DOHH2 (cell line): ENCODE measurements at regions not wholly inside any gene's neighbourhood (a gene's known extent, or its start where the extent isn't known, plus 50 kb on each side); places are given as distances from the start of the nearest gene placed in this dataset.
"Not testable (repeated sequence)": the region's sequence is repeated elsewhere in the genome, so short reads cannot be mapped to it uniquely, and the experiment has no call there.

Experiments
- H3F3A ChIP-seq: fragments of 200-600 bp; sonication (generic), shearing (Covaris generic); 2 replicates; pipeline ENCODE4 v1.6.0; 2016; ENCODE audit warnings: antibody characterized with exemption, mild to moderate bottlenecking; ENCODE audit not compliant: control insufficient read depth, insufficient read depth
- H3K27ac ChIP-seq: fragments of 200-600 bp; sonication (generic); 2 replicates; pipeline ENCODE4 v1.5.1; 2014; ENCODE audit warnings: low read depth, mild to moderate bottlenecking, low read length, moderate library complexity
- H3K27me3 ChIP-seq: fragments of 200-600 bp; sonication (generic); 2 replicates; pipeline ENCODE4 v1.6.1; 2014; ENCODE audit warnings: mild to moderate bottlenecking, low read length, mixed read lengths; ENCODE audit not compliant: control insufficient read depth
- H3K36me3 ChIP-seq: fragments of 200-600 bp; sonication (generic); 2 replicates; pipeline ENCODE4 v1.6.1; 2014; ENCODE audit warnings: mild to moderate bottlenecking, low read length, moderate library complexity, mixed read lengths; ENCODE audit not compliant: control insufficient read depth
- H3K4me1 ChIP-seq: fragments of 200-600 bp; sonication (generic); 2 replicates; pipeline ENCODE4 v1.6.1; 2014; ENCODE audit warnings: mild to moderate bottlenecking, low read length, mixed read lengths; ENCODE audit not compliant: control insufficient read depth
- H3K4me2 ChIP-seq: fragments of 200-600 bp; sonication (generic); 2 replicates; pipeline ENCODE4 v1.6.0; 2014; ENCODE audit warnings: mild to moderate bottlenecking, low read length, moderate library complexity
- H3K4me3 ChIP-seq: fragments of 200-600 bp; sonication (generic); 2 replicates; pipeline ENCODE4 v1.5.1; 2014; ENCODE audit warnings: mild to moderate bottlenecking, low read length, mixed read lengths
- H3K79me2 ChIP-seq: fragments of 200-600 bp; sonication (generic); 2 replicates; pipeline ENCODE4 v1.6.1; 2014; ENCODE audit warnings: mild to moderate bottlenecking, low read length, mixed read lengths; ENCODE audit not compliant: control insufficient read depth
- H3K9me2 ChIP-seq: fragments of 200-600 bp; sonication (generic); replicated peaks from 2 replicates; pipeline ENCODE4 v1.6.1; 2014; ENCODE audit warnings: mild to moderate bottlenecking, low read length, mixed read lengths; ENCODE audit not compliant: control insufficient read depth
- H3K9me3 ChIP-seq: fragments of 200-600 bp; sonication (generic); 2 replicates; pipeline ENCODE4 v1.6.1; 2014; ENCODE audit warnings: antibody characterized with exemption, low read length, mixed read lengths; ENCODE audit not compliant: control insufficient read depth, insufficient read depth
- H4K20me1 ChIP-seq: fragments of 200-600 bp; sonication (generic); 2 replicates; pipeline ENCODE4 v1.6.0; 2014; ENCODE audit warnings: low read depth, mild to moderate bottlenecking, antibody characterized with exemption, low read length, moderate library complexity; ENCODE audit not compliant: control insufficient read depth, insufficient read depth
- EZH2phosphoT487 ChIP-seq: fragments of 200-600 bp; sonication (generic); IDR thresholded peaks from 2 replicates; pipeline ENCODE4 v1.6.1; 2017; ENCODE audit warnings: borderline replicate concordance, mild to moderate bottlenecking, antibody characterized with exemption, low read length, moderate library complexity, mixed read lengths
- TF ChIP-seq, protein P1 (sequence below): fragments of 200-600 bp; sonication (generic); IDR thresholded peaks from one replicate; pipeline ENCODE4 v1.5.1; 2014; ENCODE audit warnings: antibody characterized with exemption, mild to moderate bottlenecking, low read depth, low read length; ENCODE audit not compliant: poor library complexity, severe bottlenecking

DNA sequence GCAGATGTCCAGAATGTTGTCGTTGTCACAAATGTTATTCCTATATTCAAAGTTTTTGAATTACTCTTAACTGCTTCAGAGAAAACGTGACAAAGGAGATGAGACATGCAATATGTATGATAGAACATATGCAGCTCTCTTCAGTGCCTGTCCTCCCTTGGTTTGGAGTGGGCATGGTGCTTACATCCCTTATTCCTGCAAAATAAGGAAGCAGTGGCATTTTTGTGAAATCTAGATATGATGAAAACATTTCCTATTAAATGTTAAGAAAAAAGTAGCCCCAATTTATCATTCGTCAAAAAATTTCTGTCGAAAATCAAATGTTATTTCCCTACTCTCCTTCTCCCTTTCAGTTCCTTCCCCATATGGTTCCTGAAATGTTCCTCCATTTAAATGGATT lies 457.5 kb upstream of the FANCL start:
- no peaks in the 10 kb centered on the region for H3K79me2 ChIP-seq
- H3K27me3 ChIP-seq: no peaks in the 10 kb centered on the region
- H3K4me3 ChIP-seq: no peak overlapping the region
- no peaks in the 10 kb centered on the region for H3K9me2 ChIP-seq
- H3F3A ChIP-seq: no peaks in the 10 kb centered on the region
- no peaks in the 10 kb centered on the region for H3K36me3 ChIP-seq
- H3K4me2 ChIP-seq: no peak overlapping the region
- TF ChIP-seq EZH2phosphoT487: no peak
- TF ChIP-seq, protein P1, sequence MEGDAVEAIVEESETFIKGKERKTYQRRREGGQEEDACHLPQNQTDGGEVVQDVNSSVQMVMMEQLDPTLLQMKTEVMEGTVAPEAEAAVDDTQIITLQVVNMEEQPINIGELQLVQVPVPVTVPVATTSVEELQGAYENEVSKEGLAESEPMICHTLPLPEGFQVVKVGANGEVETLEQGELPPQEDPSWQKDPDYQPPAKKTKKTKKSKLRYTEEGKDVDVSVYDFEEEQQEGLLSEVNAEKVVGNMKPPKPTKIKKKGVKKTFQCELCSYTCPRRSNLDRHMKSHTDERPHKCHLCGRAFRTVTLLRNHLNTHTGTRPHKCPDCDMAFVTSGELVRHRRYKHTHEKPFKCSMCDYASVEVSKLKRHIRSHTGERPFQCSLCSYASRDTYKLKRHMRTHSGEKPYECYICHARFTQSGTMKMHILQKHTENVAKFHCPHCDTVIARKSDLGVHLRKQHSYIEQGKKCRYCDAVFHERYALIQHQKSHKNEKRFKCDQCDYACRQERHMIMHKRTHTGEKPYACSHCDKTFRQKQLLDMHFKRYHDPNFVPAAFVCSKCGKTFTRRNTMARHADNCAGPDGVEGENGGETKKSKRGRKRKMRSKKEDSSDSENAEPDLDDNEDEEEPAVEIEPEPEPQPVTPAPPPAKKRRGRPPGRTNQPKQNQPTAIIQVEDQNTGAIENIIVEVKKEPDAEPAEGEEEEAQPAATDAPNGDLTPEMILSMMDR: no peak
- H4K20me1 ChIP-seq: no peaks in the 10 kb centered on the region
- no peaks in the 10 kb centered on the region for H3K4me1 ChIP-seq
- H3K9me3 ChIP-seq: no peaks in the 10 kb centered on the region
- H3K27ac ChIP-seq: no peak overlapping the region

GRCh38 chr2:58694114-58694513 lies 453.0 kb upstream of the FANCL start:
- H3K9me3 ChIP-seq, H4K20me1 ChIP-seq, H3F3A ChIP-seq, H3K4me2 ChIP-seq, H3K27me3 ChIP-seq, H3K79me2 ChIP-seq, H3K27ac ChIP-seq, H3K4me3 ChIP-seq, H3K9me2 ChIP-seq, H3K36me3 ChIP-seq, H3K4me1 ChIP-seq: not testable (repeated sequence)

DNA sequence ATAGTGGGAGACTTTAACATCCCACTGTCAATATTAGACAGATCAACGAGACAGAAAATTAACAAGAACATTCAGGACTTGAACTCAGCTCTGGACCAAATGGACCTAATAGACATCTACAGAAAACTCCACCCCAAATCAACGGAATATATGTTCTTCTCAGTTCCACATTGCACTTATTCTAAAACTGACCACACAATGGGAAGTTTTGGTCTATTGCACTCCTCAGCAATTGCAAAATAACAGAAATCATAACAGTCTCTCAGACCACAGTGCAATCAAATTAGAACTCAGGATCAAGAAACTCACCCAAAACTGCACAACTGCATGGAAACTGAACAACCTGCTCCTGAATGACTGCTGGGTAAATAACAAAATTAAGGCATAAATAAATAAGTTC lies 449.9 kb upstream of the FANCL start:
- not testable (repeated sequence) for H4K20me1 ChIP-seq, H3K4me3 ChIP-seq, H3K36me3 ChIP-seq, H3K27ac ChIP-seq, H3K4me2 ChIP-seq, H3K9me2 ChIP-seq, H3F3A ChIP-seq, H3K27me3 ChIP-seq, H3K79me2 ChIP-seq, H3K9me3 ChIP-seq, H3K4me1 ChIP-seq

DNA sequence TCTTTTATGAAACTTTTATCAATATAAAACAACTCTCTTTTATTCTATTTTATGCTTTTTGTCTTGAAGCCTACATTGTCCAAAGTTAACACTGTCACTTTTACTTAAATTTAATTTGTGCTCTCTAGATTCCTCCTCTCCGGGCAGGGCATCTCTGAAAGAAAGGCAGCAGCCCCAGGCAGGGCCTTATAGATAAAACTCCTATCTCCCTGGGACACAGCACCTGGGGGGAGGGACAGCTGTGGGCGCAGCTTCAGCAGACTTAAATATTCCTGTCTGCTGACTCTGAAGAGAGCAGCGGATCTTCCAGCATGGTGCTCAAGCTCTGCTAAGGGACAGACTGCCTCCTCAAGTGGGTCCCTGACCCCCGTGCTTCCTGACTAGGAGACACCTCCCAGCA lies 447.7 kb upstream of the FANCL start:
- Histone ChIP-seq H4K20me1 (no peaks in the 10 kb centered on the region), H3K79me2 (no peaks in the 10 kb centered on the region), H3K27ac (no peak overlapping the region), H3K36me3 (no peaks in the 10 kb centered on the region), H3K9me2 (no peaks in the 10 kb centered on the region), H3K4me1 (peaks cover 6% of the 10 kb centered on the region), H3K4me2 (no peak overlapping the region), H3K27me3 (no peaks in the 10 kb centered on the region), H3K4me3 (no peak overlapping the region), H3F3A (no peaks in the 10 kb centered on the region), H3K9me3 (no peaks in the 10 kb centered on the region)
- no peak for TF ChIP-seq EZH2phosphoT487
- TF ChIP-seq, protein P1: no peak
